GM23338 (cell line): ENCODE measurements at regions not wholly inside any gene's neighbourhood (a gene's known extent, or its start where the extent isn't known, plus 50 kb on each side); places are given as distances from the start of the nearest gene placed in this dataset.

ENCODE experiments used
- ATAC-seq: fragments of 200-7000 bp; cut with Tn5 transposase; 3 replicates; pipeline ENCODE4 v1.9.1; 2020
- DNase-seq: peaks from one replicate; pipeline ENCODE4 v3.0.0-alpha.2; 2015; ENCODE audit warnings: low spot score
- H2AFZ ChIP-seq: fragments of 200-600 bp; sonication (generic); 2 replicates; pipeline ENCODE4 v1.8.0; 2016; ENCODE audit warnings: antibody characterized with exemption, mild to moderate bottlenecking, moderate library complexity
- H3F3A ChIP-seq: fragments of 200-600 bp; sonication (generic); replicated peaks from 2 replicates; pipeline ENCODE4 v1.8.0; 2017; ENCODE audit warnings: antibody characterized with exemption, mixed run types, low read depth
- H3K27ac ChIP-seq: fragments of 200-600 bp; sonication (generic); 2 replicates; pipeline ENCODE4 v1.6.1; 2016; ENCODE audit warnings: low read depth
- H3K27me3 ChIP-seq: fragments of 200-600 bp; sonication (generic); 2 replicates; pipeline ENCODE4 v1.8.0; 2016; ENCODE audit warnings: mild to moderate bottlenecking, mixed run types, moderate library complexity; ENCODE audit not compliant: insufficient read depth
- H3K36me3 ChIP-seq: fragments of 200-600 bp; sonication (generic); 2 replicates; pipeline ENCODE4 v1.8.0; 2016; ENCODE audit warnings: mild to moderate bottlenecking; ENCODE audit not compliant: insufficient read depth
- H3K4me1 ChIP-seq: fragments of 200-600 bp; sonication (generic); 2 replicates; pipeline ENCODE4 v1.8.0; 2016; ENCODE audit warnings: mild to moderate bottlenecking, moderate library complexity; ENCODE audit not compliant: insufficient read depth
- H3K4me2 ChIP-seq: fragments of 200-600 bp; sonication (generic); 2 replicates; pipeline ENCODE4 v1.7.1; 2017; ENCODE audit warnings: mixed run types
- H3K4me3 ChIP-seq: fragments of 200-600 bp; sonication (generic); 2 replicates; pipeline ENCODE4 v1.6.1; 2016; ENCODE audit warnings: mixed run types
- H3K79me2 ChIP-seq: fragments of 200-600 bp; sonication (generic); replicated peaks from 2 replicates; pipeline ENCODE4 v1.8.0; 2017; ENCODE audit warnings: mild to moderate bottlenecking; ENCODE audit not compliant: insufficient read depth
- H3K9me2 ChIP-seq: fragments of 200-600 bp; sonication (generic); 2 replicates; pipeline ENCODE4 v1.8.0; 2017; ENCODE audit not compliant: insufficient read depth
- H4K20me1 ChIP-seq: fragments of 200-600 bp; sonication (generic); replicated peaks from 2 replicates; pipeline ENCODE4 v1.8.0; 2017; ENCODE audit warnings: mild to moderate bottlenecking; ENCODE audit not compliant: insufficient read depth
- H3K27ac Mint-ChIP-seq: 2 replicates; pipeline ENCODE4 v1.8.0; 2020; ENCODE audit warnings: inconsistent platforms, mild to moderate bottlenecking, moderate library complexity, mixed read lengths
- H3K27me3 Mint-ChIP-seq: 3 replicates; pipeline ENCODE4 v1.8.0; 2022; ENCODE audit warnings: low read depth, mild to moderate bottlenecking, moderate library complexity, mixed read lengths, inconsistent platforms; ENCODE audit not compliant: insufficient read depth, poor library complexity
- H3K36me3 Mint-ChIP-seq: 3 replicates; pipeline ENCODE4 v1.8.0; 2021; ENCODE audit warnings: low read depth, mild to moderate bottlenecking, inconsistent platforms, moderate library complexity, mixed read lengths
- H3K4me1 Mint-ChIP-seq: 3 replicates; pipeline ENCODE4 v1.8.0; 2020; ENCODE audit warnings: mild to moderate bottlenecking, inconsistent platforms, mixed read lengths
- H3K4me3 Mint-ChIP-seq: 3 replicates; pipeline ENCODE4 v1.8.0; 2021; ENCODE audit warnings: moderate library complexity, mild to moderate bottlenecking, inconsistent platforms, mixed read lengths
- H3K9me3 Mint-ChIP-seq: 3 replicates; pipeline ENCODE4 v1.8.0; 2020; ENCODE audit warnings: moderate library complexity, mild to moderate bottlenecking, inconsistent platforms, mixed read lengths
- CREB1 ChIP-seq: fragments of 250-450 bp; sonication (Bioruptor Pico); IDR thresholded peaks from 2 replicates; pipeline ENCODE4 v1.5.0; 2020; ENCODE audit warnings: low read depth, mild to moderate bottlenecking, moderate library complexity
- EZH2 ChIP-seq: fragments of 200-600 bp; sonication (generic); IDR thresholded peaks from one replicate; pipeline ENCODE4 v1.8.0; 2017; ENCODE audit warnings: antibody characterized with exemption, mild to moderate bottlenecking, low read depth; ENCODE audit not compliant: unreplicated experiment
- EZH2phosphoT487 ChIP-seq: fragments of 200-600 bp; sonication (generic); IDR thresholded peaks from one replicate; pipeline ENCODE4 v1.8.1; 2018; ENCODE audit warnings: antibody characterized with exemption; ENCODE audit not compliant: unreplicated experiment
- JUNB ChIP-seq: IDR thresholded peaks from one replicate; pipeline ENCODE4 v1.6.1; 2016; ENCODE audit warnings: antibody characterized with exemption; ENCODE audit not compliant: unreplicated experiment
- NANOG ChIP-seq: IDR thresholded peaks from 2 replicates; pipeline ENCODE4 v1.6.1; 2016; ENCODE audit warnings: antibody characterized with exemption, borderline replicate concordance
- POLR2AphosphoS5 ChIP-seq: IDR thresholded peaks from 2 replicates; pipeline ENCODE4 v1.6.1; 2016; ENCODE audit warnings: antibody characterized with exemption, low read depth
- STAT1 ChIP-seq: IDR thresholded peaks from one replicate; pipeline ENCODE4 v1.6.1; 2016; ENCODE audit warnings: antibody characterized with exemption; ENCODE audit not compliant: unreplicated experiment
- ZNF114 ChIP-seq: fragments of 250-450 bp; sonication (Bioruptor Pico); IDR thresholded peaks from 2 replicates; pipeline ENCODE4 v1.5.0; 2020; ENCODE audit warnings: mild to moderate bottlenecking, moderate library complexity
- ZNF331 ChIP-seq: fragments of 250-450 bp; sonication (Bioruptor Pico); IDR thresholded peaks from 2 replicates; pipeline ENCODE4 v1.5.0; 2020; ENCODE audit warnings: low read depth, mild to moderate bottlenecking, moderate library complexity
- TF ChIP-seq, protein P1 (sequence below): IDR thresholded peaks from 2 replicates; pipeline ENCODE4 v1.6.1; 2016; ENCODE audit warnings: antibody characterized with exemption
- TF ChIP-seq, protein P2 (sequence below): fragments of 250-450 bp; sonication (Bioruptor Pico); IDR thresholded peaks from 2 replicates; pipeline ENCODE4 v1.5.0; 2020; ENCODE audit warnings: mild to moderate bottlenecking, moderate library complexity
- TF ChIP-seq, protein P3 (sequence below): IDR thresholded peaks from one replicate; pipeline ENCODE4 v1.6.1; 2018; ENCODE audit warnings: antibody characterized with exemption; ENCODE audit not compliant: unreplicated experiment
- TF ChIP-seq, protein P4 (sequence below), 2 experiments: fragments of 200-600 bp in 1 of 2; sonication (generic) in 1 of 2; conservative IDR thresholded peaks; 2 replicates each; pipeline versions ENCODE4 v1.5.1 to v1.6.1; 2016 to 2017; ENCODE audit warnings: antibody characterized with exemption in 2 of 2, low read depth in 2 of 2, mild to moderate bottlenecking in 2 of 2, moderate library complexity in 1 of 2

DNA sequence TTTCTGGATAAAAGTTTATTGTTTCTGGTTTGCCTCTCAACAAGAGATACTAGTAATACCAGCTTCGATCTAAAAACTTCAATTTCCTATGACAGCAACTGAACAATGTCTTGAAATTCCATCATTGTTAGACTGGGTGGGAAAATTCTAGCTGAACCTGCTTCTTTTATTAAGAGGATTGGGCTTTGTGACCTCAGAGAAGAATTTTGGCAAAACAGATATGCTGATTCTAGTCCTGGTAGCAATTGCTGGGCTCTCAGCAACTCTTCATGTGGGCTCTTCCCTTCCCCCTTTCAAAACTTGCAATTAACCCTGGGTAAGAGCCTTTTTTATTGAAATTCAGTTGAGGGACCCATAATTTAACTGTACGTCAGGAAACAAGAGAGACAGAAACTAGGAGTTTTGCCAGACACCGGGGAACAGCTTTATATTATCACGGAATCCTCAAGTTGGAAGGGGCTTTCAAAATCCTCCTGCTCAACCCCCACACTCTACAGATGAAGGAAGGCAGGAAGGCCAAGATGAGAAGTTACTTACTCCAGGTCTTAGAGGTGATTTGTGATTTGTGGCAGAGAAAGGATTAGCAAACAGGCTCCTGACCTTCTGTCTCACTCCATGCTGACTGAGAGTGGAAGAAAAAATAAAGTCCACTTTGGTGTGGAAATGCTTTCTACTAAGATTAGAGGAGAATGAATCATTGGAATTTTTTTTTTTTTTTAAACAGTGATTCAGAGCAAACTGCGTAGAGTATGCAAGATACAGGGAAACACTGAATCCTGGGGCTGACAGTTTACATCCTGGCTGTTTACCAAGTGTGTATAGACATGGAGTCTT, 239.0 kb upstream of the ATP2B1 start:
- H3K27me3 Mint-ChIP-seq, result no peaks in the 10 kb centered on the region
- H3K4me1 ChIP-seq, result peaks cover 24% of the 10 kb centered on the region
- TF ChIP-seq NANOG (no peak), JUNB (no peak), ZNF331 (CRISPR knock-in tag) (no peak), ZNF114 (no peak), POLR2AphosphoS5 (no peak), STAT1 (no peak), CREB1 (CRISPR knock-in tag) (no peak), EZH2phosphoT487 (no peak), EZH2 (no peak)
- TF ChIP-seq, protein P1, sequence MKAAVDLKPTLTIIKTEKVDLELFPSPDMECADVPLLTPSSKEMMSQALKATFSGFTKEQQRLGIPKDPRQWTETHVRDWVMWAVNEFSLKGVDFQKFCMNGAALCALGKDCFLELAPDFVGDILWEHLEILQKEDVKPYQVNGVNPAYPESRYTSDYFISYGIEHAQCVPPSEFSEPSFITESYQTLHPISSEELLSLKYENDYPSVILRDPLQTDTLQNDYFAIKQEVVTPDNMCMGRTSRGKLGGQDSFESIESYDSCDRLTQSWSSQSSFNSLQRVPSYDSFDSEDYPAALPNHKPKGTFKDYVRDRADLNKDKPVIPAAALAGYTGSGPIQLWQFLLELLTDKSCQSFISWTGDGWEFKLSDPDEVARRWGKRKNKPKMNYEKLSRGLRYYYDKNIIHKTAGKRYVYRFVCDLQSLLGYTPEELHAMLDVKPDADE, result no peak
- TF ChIP-seq, protein P2, sequence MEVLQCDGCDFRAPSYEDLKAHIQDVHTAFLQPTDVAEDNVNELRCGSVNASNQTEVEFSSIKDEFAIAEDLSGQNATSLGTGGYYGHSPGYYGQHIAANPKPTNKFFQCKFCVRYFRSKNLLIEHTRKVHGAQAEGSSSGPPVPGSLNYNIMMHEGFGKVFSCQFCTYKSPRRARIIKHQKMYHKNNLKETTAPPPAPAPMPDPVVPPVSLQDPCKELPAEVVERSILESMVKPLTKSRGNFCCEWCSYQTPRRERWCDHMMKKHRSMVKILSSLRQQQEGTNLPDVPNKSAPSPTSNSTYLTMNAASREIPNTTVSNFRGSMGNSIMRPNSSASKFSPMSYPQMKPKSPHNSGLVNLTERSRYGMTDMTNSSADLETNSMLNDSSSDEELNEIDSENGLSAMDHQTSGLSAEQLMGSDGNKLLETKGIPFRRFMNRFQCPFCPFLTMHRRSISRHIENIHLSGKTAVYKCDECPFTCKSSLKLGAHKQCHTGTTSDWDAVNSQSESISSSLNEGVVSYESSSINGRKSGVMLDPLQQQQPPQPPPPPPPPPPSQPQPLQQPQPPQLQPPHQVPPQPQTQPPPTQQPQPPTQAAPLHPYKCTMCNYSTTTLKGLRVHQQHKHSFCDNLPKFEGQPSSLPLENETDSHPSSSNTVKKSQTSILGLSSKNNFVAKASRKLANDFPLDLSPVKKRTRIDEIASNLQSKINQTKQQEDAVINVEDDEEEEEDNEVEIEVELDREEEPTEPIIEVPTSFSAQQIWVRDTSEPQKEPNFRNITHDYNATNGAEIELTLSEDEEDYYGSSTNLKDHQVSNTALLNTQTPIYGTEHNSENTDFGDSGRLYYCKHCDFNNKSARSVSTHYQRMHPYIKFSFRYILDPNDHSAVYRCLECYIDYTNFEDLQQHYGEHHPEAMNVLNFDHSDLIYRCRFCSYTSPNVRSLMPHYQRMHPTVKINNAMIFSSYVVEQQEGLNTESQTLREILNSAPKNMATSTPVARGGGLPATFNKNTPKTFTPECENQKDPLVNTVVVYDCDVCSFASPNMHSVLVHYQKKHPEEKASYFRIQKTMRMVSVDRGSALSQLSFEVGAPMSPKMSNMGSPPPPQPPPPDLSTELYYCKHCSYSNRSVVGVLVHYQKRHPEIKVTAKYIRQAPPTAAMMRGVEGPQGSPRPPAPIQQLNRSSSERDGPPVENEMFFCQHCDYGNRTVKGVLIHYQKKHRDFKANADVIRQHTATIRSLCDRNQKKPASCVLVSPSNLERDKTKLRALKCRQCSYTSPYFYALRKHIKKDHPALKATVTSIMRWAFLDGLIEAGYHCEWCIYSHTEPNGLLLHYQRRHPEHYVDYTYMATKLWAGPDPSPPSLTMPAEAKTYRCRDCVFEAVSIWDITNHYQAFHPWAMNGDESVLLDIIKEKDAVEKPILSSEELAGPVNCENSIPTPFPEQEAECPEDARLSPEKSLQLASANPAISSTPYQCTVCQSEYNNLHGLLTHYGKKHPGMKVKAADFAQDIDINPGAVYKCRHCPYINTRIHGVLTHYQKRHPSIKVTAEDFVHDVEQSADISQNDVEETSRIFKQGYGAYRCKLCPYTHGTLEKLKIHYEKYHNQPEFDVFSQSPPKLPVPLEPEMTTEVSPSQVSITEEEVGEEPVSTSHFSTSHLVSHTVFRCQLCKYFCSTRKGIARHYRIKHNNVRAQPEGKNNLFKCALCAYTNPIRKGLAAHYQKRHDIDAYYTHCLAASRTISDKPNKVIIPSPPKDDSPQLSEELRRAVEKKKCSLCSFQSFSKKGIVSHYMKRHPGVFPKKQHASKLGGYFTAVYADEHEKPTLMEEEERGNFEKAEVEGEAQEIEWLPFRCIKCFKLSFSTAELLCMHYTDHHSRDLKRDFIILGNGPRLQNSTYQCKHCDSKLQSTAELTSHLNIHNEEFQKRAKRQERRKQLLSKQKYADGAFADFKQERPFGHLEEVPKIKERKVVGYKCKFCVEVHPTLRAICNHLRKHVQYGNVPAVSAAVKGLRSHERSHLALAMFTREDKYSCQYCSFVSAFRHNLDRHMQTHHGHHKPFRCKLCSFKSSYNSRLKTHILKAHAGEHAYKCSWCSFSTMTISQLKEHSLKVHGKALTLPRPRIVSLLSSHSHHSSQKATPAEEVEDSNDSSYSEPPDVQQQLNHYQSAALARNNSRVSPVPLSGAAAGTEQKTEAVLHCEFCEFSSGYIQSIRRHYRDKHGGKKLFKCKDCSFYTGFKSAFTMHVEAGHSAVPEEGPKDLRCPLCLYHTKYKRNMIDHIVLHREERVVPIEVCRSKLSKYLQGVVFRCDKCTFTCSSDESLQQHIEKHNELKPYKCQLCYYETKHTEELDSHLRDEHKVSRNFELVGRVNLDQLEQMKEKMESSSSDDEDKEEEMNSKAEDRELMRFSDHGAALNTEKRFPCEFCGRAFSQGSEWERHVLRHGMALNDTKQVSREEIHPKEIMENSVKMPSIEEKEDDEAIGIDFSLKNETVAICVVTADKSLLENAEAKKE (CRISPR knock-in tag), result no peak
- TF ChIP-seq, protein P3, sequence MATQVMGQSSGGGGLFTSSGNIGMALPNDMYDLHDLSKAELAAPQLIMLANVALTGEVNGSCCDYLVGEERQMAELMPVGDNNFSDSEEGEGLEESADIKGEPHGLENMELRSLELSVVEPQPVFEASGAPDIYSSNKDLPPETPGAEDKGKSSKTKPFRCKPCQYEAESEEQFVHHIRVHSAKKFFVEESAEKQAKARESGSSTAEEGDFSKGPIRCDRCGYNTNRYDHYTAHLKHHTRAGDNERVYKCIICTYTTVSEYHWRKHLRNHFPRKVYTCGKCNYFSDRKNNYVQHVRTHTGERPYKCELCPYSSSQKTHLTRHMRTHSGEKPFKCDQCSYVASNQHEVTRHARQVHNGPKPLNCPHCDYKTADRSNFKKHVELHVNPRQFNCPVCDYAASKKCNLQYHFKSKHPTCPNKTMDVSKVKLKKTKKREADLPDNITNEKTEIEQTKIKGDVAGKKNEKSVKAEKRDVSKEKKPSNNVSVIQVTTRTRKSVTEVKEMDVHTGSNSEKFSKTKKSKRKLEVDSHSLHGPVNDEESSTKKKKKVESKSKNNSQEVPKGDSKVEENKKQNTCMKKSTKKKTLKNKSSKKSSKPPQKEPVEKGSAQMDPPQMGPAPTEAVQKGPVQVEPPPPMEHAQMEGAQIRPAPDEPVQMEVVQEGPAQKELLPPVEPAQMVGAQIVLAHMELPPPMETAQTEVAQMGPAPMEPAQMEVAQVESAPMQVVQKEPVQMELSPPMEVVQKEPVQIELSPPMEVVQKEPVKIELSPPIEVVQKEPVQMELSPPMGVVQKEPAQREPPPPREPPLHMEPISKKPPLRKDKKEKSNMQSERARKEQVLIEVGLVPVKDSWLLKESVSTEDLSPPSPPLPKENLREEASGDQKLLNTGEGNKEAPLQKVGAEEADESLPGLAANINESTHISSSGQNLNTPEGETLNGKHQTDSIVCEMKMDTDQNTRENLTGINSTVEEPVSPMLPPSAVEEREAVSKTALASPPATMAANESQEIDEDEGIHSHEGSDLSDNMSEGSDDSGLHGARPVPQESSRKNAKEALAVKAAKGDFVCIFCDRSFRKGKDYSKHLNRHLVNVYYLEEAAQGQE, result no peak
- TF ChIP-seq, protein P4, sequence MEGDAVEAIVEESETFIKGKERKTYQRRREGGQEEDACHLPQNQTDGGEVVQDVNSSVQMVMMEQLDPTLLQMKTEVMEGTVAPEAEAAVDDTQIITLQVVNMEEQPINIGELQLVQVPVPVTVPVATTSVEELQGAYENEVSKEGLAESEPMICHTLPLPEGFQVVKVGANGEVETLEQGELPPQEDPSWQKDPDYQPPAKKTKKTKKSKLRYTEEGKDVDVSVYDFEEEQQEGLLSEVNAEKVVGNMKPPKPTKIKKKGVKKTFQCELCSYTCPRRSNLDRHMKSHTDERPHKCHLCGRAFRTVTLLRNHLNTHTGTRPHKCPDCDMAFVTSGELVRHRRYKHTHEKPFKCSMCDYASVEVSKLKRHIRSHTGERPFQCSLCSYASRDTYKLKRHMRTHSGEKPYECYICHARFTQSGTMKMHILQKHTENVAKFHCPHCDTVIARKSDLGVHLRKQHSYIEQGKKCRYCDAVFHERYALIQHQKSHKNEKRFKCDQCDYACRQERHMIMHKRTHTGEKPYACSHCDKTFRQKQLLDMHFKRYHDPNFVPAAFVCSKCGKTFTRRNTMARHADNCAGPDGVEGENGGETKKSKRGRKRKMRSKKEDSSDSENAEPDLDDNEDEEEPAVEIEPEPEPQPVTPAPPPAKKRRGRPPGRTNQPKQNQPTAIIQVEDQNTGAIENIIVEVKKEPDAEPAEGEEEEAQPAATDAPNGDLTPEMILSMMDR (conservative IDR thresholded peaks at IDR 0.05; ENCODE audit: low read depth in 2 of 2), result no peak
- no peaks in the 10 kb centered on the region for H3K27me3 ChIP-seq
- H3K4me3 Mint-ChIP-seq, result peak overlapping the region; percentile 33; the same call in 2 of the 3 replicates
- peak overlapping the region; percentile 14; the same call in 1 of the 2 replicates for H3K4me3 ChIP-seq
- no peaks in the 10 kb centered on the region for H4K20me1 ChIP-seq
- no peaks in the 10 kb centered on the region for H3F3A ChIP-seq
- no peaks in the 10 kb centered on the region for H3K79me2 ChIP-seq
- peak overlapping the region; percentile 76 for H2AFZ ChIP-seq
- peaks cover 32% of the 10 kb centered on the region for H3K4me1 Mint-ChIP-seq
- peak overlapping the region; percentile 80 for H3K27ac Mint-ChIP-seq
- peak overlapping the region; percentile 60 for H3K4me2 ChIP-seq
- no peaks in the 10 kb centered on the region for H3K36me3 Mint-ChIP-seq
- H3K36me3 ChIP-seq, result no peaks in the 10 kb centered on the region
- ATAC-seq (peak; percentile 74), DNase-seq (peak; percentile 13)
- H3K27ac ChIP-seq, result no peak overlapping the region
- H3K9me2 ChIP-seq, result no peaks in the 10 kb centered on the region
- no peaks in the 10 kb centered on the region for H3K9me3 Mint-ChIP-seq
